ENCODE measurements at regions not wholly inside any gene's neighbourhood (a gene's known extent, or its start where the extent isn't known, plus 50 kb on each side); places are given as distances from the start of the nearest gene placed in this dataset.

GRCh38 chr18:61735564-61736102 is 157.2 kb downstream of the RNF152 start:
- Mint-ChIP-seq H3K27me3 (ENCODE audit: low read depth) (no peaks in the 10 kb centered on the region), H3K9me3 (peaks cover 4% of the 10 kb centered on the region), H3K4me1 (peaks cover 5% of the 10 kb centered on the region), H3K27ac (no peak overlapping the region), H3K36me3 (no peaks in the 10 kb centered on the region), H3K4me3 (no peak overlapping the region)
- no peak for DNase-seq (ENCODE audit: low spot score in 2 of 2, unreplicated experiment in 2 of 2)
- no peak for TF ChIP-seq CTCF (IDR thresholded peaks at IDR 0.05; ENCODE audit: unreplicated experiment)

GRCh38 chr18:61734396-61734795 is 158.4 kb downstream of the RNF152 start:
- Mint-ChIP-seq H3K4me1 (peaks cover 5% of the 10 kb centered on the region), H3K9me3 (peaks cover 8% of the 10 kb centered on the region), H3K4me3 (no peak overlapping the region), H3K36me3 (no peaks in the 10 kb centered on the region), H3K27me3 (ENCODE audit: low read depth) (no peaks in the 10 kb centered on the region), H3K27ac (no peak overlapping the region)
- no peak for TF ChIP-seq CTCF (IDR thresholded peaks at IDR 0.05; ENCODE audit: unreplicated experiment)
- DNase-seq (ENCODE audit: low spot score in 2 of 2, unreplicated experiment in 2 of 2) = no peak

GRCh38 chr18:61732854-61733253 is 160.0 kb downstream of the RNF152 start:
- no peak for DNase-seq (ENCODE audit: low spot score in 2 of 2, unreplicated experiment in 2 of 2)
- Mint-ChIP-seq H3K27ac (no peak overlapping the region), H3K36me3 (no peaks in the 10 kb centered on the region), H3K9me3 (peaks cover 8% of the 10 kb centered on the region), H3K4me3 (no peak overlapping the region), H3K4me1 (peaks cover 5% of the 10 kb centered on the region), H3K27me3 (ENCODE audit: low read depth) (no peaks in the 10 kb centered on the region)
- no peak for TF ChIP-seq CTCF (IDR thresholded peaks at IDR 0.05; ENCODE audit: unreplicated experiment)

- no peaks in the 10 kb centered on the region for H3K36me3 Mint-ChIP-seq
- no peak overlapping the region for H3K4me3 Mint-ChIP-seq
- peaks cover 13% of the 10 kb centered on the region for H3K9me3 Mint-ChIP-seq
- H3K27ac Mint-ChIP-seq = no peak overlapping the region
- H3K27me3 Mint-ChIP-seq (ENCODE audit: low read depth) = no peaks in the 10 kb centered on the region
- no peak for DNase-seq (ENCODE audit: low spot score in 2 of 2, unreplicated experiment in 2 of 2)
- H3K4me1 Mint-ChIP-seq = peaks cover 5% of the 10 kb centered on the region
- TF ChIP-seq CTCF (IDR thresholded peaks at IDR 0.05; ENCODE audit: unreplicated experiment) = no peak
Observed at GRCh38 chr18:61731693-61732376, 161.0 kb downstream of the RNF152 start.

- no peak for TF ChIP-seq CTCF (IDR thresholded peaks at IDR 0.05; ENCODE audit: unreplicated experiment)
- H3K4me1 Mint-ChIP-seq = peaks cover 5% of the 10 kb centered on the region
- DNase-seq (ENCODE audit: low spot score in 2 of 2, unreplicated experiment in 2 of 2) = no peak
- no peak overlapping the region for H3K4me3 Mint-ChIP-seq
- H3K27ac Mint-ChIP-seq = no peak overlapping the region
- no peaks in the 10 kb centered on the region for H3K36me3 Mint-ChIP-seq
- H3K27me3 Mint-ChIP-seq (ENCODE audit: low read depth) = no peaks in the 10 kb centered on the region
- peaks cover 19% of the 10 kb centered on the region for H3K9me3 Mint-ChIP-seq
Observed at GRCh38 chr18:61731178-61731577, 161.6 kb downstream of the RNF152 start.
